HCEC 1CT (cell line): ENCODE measurements at regions not wholly inside any gene's neighbourhood (a gene's known extent, or its start where the extent isn't known, plus 50 kb on each side); places are given as distances from the start of the nearest gene placed in this dataset.
"Not testable (repeated sequence)": the region's sequence is repeated elsewhere in the genome, so short reads cannot be mapped to it uniquely, and the experiment has no call there.

Source experiments
- DNase-seq: peaks from one replicate; pipeline ENCODE4 v3.0.0-alpha.2; 2017

DNA sequence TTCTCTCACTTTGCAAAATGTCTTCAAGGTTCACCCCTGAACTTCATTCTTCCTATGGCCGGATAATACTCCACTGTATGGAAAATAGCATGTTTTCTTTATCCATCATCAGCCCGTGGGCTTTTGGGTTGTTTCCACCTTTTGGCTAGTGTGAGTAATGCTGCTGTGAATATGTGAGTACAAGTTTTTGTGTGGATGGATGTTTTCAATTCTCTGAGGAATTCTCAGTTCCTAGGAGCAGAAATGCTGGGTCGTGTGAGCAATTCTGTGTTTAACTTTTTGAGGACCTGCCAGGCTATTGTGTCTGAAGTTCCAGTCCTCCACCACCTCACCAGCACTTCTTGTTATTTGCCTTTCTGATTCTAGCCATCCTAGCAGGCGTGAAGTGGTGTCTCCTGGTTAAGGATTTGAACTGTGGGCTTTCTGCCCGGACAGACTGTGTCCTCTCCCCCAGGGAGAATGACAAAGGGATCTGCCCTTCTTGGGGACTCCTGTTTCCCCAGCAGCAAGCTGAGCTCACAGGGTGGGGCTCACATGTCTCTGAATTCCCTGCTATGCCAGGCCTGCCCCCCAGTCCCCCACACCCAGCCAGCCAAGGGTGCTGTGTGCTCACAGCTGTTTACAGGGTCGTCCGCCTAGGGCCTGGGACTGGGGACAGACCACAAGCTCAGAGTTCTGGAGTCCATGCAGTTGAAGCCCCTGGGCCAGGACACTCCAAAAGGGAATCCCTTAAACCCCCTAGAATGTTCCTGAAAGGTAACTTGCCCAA lies 92.2 kb upstream of the CIBAR2 start:
- DNase-seq = peak; percentile 30

DNA sequence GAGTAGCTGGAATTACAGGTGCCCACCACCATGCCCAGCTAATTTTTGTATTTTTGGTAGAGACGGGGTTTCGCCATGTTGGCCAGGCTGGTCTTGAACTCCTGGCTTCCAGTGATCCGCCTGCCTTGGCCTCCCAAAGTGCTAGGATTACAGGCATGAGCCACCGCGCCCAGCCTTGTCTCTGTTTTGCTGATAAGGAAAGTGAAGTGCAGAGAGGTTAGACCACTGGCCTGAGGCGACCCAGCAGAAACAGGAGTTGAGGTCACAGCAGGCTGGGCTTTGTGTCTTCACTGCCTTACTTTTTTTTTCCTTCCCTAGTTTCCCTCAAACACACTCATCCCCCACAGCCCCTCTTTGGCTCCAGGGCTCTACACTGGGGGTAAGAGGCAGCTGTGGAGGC lies 93.0 kb upstream of the CIBAR2 start:
- DNase-seq = not testable (repeated sequence)

DNA sequence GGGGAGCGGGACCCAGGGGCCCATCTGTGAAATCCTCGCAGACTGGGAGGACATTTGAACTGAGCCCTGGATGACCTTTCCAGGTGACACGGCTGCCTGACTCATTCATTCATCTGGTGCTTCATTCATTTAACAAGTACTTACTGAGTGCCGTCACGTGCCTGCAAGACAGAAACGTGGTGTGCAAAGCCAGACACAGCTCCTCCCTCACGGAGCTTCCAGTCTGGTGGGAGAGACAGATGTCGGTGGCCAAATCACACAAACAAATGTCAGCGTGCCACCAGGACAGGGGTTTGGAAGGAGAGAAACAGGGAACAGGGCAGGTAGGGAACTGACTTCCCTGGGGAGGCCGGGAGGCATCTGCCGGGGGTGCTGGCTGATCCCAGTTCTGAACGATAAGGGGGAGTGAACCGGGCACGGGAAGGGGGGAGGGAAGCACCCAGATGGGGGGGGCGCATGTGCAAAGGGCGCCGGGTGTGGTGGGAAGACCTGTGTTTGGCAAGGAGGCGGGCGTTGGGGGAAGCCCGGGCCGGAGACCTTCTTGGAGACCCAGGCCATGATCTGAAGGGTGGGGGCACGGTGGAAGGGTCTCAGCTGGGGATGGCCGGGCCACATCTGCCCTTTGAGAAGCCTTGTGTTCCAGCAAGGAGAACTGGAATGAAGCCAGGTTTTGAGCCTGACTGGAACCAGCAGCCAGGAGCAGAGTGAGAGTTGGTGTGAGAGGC lies 93.6 kb upstream of the CIBAR2 start:
- peak; percentile 62 for DNase-seq

DNA sequence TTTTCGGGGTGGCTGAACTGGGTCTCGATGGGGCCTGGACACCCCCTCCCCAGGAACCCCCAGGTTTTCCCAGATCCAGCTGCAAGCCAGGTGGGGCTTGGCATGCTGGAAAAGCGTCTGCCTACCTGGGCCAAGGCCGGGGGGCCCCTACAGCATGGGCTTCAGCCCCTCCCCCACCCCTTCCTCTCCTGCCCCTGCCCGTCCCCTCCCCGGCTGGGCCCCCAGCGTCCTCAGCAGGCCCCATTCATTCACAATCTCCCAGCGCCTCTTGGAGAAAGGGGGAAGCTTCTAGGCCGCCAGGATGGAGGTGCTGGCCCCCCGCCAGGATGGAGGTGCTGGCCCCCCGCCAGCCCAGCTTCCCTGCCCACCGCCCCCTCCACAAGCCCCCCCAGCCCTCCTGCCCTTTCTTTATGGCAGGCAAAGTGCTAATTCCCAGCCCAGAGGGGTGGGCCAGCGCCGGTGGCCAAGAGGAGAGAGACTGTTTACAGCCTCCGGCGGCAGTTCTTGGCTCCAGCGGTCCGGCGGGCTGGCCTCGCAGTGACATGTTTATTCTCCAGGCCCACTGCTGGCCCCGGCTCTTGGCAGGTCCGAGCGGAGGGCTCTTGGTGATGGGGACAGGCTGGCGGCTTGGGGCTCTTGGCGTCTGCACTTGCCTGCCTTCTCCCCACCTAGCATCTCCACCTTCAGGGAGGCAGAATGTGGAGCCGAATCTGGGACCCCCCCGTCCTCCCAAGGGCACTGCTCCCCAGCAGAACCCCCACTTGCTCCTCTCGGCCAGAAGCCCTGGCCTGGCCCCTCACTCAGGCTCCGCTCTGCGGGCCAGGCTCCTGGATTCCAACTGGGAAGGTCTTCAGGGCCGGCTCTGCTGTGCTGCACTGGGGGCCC lies 94.4 kb upstream of the CIBAR2 start:
- DNase-seq = no peak

DNA sequence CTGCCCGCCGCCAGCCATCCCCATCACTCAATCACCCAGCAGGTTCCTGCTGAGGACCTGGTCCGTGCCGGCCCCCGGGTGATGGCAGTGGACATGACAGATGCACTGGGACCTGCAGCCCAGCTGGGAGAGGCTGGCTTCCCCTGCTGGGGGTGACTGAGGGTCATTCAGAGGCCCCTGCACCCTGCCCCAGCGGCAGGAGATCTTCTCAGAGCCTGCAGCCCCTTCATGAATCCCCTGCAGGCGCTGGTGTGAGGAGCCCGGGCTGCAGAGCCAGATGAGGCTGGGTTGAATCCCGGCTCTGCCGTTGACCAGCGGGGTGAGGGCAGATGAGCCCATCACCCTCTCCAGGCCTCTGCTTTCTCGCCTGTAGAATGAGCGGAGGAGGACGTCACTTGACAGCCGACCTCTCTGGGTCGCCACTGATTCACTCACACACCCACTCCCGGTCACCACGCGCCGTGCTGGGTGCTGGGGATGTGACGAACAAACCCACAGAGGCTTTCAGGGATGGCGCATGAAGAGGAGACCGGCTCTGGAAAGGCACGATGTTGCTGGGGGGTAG lies 95.2 kb upstream of the CIBAR2 start:
- no peak for DNase-seq

DNA sequence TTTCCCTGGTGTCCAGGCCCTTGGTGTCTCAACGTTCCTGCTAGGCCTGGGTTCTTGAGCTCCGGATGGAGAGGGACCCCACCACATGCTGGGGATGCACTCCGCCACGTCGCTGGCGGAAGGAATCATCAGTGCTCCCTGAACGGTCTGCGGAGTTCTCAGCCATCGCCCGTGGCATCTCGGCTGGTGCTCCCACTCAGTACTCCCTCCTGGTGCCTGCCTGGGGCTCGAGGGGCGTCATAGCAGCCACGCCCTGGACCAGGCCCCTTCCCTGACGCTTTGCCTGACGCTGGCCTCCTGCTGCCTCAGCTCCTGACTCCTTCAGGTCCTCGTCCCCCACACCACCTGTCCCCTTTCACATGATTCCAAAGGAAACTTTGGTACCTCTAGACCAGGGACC lies 95.9 kb upstream of the CIBAR2 start:
- no peak for DNase-seq

DNA sequence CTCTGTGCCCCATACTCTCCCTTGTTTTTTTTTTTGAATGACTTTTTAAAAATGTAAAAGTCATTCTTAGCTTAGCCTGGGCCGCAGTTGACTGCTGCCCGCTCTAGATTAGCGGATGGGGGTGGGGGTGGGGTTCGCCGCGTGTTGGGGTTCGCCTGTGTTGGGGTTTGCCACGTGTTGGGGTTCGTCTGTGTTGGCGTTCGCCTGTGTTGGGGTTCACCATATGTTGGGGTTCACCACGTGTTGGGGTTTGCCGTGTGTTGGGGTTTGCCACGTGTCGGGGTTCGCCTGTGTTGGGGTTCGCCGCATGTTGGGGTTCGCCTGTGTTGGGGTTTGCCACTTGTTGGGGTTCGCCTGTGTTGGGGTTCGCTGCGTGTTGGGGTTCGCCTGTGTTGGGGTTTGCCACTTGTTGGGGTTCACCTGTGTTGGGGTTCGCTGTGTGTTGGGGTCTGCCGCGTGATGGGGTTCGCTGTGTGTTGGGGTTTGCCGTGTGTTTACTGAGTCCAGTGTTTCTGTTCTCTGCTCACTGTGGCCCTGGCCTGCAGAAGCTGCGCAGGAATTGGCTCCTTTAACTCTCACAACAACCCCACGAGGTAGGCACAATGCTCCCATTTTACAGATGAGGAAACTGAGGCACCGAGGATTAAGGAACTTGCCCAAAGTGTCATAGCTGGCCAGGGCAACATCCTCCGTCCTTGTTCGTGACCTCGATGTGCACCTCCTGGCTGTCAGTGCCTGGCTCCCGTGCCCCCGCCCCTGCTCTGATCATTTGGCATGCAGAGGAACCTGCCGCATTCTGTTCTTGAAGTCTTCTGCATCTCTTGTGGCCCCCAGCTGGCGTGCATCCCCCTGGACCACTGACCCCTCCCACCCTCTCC lies 96.6 kb upstream of the CIBAR2 start:
- DNase-seq = no peak

DNA sequence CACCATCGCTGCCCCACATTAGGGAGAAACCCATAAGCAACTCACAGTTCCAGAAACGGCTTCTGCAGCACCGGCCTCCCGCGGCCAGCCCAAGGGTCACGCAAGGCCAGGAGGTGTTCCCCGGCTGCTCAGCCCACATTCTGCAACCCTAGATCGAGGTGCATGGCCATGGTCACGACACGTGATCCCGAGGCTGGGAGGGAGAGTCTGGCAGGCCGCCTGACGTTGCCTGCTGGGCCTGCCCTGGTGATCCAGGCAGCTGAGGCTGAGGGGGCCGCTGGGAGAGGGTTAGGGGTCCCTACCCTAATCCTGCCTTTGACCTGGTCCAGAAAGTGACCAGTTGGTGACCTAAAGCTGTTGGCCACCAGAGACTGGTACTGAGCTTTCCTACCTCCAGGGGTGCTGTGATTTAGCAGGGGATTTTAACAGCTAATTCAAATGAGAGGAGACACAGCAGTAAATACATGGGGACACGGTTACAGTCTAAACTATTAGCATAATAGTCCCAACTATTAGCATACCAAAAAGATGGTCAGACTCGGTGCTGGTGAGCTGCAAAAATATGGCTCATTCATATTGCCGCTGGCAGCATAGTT lies 97.4 kb upstream of the CIBAR2 start:
- DNase-seq = no peak

DNA sequence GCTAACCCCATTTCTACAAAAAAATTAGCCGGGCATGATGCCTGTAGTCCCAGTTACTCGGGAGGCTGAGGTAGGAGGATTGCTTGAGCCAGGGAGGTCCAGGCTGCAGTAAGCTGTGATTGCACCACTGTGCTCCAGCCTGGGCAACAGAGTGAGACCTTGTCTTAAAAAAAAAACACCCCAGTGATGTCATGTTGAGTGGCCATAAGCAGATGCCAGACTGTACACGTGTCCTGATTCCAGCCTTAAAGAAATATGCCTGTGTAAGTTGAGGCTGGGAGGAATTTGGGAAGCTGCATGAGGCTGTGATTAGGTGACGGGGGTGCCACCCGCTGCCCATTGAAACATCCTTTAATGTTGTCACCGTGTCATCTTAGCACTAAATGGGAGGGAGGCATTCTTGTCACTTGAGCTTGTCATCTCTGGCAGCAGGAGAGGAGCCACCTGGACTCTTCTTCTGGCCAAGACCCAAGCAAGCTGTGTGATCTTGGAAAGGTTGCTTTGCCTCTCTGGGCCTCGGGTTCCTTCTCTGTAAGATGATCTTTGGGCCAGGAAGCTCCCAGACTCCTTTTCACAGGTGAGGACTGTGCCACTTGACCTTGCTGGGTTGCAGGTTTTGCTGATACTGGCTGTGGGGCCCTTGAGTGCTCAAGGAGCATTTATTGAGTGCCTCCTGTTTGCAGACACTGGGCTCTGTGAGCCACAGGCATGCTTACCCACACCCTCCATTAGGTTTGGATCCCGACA lies 98.3 kb upstream of the CIBAR2 start:
- DNase-seq = peak; percentile 91

DNA sequence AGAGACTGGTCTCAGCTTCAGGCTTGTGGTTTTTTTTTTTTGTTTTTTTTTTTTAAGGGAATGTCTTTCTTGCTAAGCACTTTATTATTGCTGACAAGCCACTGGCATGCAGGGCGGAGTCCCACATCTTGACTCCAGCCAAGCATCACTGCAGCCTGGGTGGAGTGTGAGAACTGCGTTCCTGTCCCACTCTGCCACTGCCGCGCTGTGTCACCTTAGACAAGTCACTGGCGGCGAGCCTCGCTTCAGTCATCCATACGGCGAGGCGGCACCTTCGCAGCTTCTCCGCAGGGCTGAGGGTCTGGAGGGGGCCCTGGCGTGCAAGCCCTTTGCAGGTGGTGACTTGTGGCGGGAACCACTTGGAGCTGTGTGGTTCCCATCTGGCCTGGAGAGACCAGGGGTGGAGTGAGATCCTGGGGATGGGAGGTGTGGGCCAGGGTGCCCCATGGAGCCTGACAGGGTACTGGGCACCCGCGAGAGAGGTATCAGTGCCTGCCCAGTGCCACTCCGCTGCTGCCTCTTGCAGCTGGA lies 99.1 kb upstream of the CIBAR2 start:
- DNase-seq = peak; percentile 24

DNA sequence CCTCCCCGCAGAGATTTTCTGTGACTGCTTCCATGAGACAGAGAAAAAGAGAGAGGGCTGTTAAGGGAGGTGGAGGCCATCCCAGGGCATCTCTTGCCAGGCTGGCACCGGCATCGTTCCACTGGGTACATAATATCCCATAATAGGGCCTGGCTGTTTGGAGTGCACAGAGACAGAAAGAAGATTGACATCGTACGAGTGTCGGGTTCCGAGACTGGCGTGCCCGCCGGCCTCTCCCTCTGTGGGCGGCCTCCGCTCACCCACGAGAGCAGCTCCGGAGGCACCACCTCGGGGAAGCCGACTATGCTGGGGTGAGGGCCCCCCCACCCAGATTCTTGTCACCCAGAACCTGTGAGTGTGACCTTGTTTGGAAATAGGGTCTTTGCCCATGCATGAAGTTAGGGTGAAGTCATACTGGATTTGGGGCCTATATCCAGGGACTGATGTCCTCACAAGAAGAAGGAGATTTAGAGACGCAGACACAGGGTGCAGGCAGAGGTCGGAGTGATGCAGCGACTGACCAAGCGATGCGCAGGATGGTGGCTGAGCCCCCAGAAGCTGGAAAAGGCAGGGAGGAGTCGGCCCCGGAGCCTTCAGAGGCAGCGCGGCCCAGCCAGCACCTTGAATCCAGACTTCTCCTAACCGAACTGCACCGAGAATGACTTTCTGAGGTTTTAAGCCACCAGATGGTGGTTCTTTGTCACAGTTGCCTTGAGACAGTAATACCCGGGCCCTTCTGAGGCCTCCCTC lies 101.8 kb upstream of the CIBAR2 start:
- DNase-seq = no peak

DNA sequence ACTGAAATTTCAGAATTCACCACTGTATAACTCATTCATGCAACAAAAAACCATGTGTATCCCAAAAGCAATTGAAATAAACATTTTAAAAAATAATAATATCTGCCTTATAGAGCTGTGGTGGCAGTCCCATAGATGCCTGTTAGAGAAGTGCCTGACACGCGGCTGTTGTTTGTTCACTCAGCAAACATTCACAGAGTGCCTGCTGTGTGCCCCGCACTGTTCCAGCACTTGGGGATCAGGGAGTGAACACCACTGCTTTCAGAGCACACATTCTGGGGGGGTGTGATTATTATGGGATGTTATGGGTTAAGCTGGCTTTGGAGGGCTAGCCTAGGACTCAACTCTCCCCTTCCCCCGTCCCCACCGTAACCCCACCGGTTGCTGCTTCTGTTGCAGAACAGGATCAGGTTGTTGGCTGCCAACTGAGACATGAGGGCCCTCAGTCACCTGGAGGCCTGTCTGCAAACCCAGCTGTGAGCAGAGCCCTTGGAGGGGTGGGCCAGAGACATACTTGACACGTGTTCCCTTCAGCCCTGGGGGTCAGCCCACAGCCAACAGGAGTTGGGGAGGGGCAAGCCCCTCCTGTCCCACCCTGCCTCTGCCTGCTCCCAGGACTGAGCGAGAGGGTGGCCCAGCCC lies 103.3 kb upstream of the CIBAR2 start:
- no peak for DNase-seq

DNA sequence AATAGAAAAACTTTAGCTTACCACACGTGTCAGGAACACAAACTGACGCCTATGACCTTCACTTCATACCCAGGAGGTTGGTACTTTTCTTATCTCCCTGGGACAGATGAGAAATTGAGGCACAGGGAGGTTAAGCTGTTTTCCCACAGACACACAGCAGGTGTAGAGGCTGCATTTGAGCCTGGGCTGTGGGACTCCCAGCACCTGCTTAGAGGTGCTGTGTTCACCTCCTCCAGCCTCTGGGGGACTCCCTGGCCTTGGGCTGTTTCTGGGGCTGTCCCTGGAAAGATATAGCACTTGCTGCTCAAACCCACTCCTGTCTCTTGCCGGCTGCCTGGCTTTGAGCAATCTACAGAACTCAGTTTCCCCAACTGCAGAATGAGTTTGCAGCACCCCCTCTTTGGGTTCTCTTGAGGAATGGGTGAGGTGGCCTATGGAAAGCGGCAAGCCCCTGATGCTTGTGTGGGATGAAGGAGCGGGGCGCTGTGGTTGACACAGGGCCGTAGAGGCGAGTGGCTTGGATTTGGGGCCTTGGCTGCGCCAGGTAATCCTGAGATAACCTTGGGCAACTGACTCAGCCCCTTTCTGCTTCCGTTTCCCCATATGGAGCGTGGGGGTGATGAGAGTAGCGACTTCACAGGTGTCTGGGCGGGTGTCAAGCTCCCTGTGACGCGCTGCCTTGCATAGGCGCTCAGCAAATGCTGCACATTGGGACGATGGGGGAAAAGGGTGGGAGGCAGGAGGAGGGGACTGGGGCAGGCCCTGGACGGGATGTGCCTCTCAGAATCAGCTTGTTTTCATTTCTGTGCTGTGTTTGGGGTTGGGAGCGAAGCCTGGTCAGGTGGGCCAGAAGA lies 104.5 kb upstream of the CIBAR2 start:
- no peak for DNase-seq

DNA sequence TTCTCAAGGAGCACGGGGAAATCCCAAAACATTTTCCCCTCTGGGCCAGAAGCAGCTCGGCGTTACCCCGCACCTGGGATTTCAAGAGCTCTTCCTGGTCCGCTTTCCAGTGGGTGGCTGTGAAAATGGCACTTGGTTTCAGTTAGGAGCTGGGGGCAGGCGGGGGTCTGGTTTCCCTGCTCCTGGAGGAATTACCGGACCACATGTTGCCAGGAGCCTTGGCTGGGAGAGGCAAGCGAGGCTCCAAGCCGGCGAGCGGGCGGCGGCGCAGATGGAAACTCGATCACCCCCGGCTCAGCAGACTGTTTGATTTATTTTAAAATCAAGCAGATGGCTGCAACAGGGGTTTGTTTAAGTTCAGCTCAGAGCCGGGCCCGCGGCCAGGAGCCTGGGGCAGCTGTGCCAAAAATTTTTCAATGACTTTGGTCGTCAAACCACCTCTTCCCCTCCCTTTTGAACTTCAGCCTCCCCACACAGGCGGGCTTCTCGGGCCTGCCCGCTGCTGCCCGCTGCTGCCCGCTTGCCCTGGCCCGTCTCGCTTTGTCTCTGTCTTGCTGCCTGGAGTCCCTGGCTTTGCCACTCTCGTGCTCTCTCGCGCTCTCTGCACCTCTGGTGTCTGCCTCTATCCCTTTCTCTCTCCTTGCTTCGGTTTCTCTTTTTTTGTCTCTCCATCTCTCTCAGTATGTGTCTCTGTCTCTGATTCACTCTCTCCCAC lies 108.0 kb upstream of the CIBAR2 start:
- peak; percentile 66 for DNase-seq

DNA sequence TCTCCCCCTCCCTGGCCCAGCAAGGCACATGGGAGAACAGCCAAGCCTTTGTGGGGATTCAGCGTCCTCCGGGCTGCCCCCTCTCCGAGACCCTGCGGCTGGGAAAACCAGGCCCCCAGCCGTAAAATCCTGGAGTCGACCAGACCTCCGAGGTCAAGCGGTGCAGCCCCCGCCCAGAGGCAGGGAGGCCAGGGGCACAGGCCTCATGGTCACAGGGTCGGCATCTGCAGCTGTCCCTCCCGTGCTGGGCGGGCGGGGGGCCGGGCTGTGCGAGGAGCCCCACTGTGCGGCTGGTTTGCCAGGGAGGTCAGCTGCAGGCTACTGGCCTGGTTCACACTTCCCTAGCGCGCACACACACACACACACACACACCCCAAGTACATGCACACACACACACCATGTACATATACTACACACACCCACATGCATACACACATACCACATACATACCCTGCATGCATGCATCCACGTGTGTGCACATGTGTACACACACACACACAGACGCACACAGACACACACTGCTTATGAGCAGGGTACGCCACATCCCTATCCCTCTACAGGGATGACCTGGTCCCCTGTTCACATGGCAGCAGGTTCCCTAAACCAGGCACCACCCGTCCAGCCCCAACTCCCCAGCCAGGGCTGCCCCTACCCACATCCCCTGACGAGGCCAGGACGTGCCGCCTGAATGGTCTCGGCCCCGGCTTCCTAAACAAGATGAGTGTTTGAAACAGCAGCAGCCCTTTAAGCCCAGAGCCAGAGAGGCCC lies 108.9 kb upstream of the CIBAR2 start:
- no peak for DNase-seq

DNA sequence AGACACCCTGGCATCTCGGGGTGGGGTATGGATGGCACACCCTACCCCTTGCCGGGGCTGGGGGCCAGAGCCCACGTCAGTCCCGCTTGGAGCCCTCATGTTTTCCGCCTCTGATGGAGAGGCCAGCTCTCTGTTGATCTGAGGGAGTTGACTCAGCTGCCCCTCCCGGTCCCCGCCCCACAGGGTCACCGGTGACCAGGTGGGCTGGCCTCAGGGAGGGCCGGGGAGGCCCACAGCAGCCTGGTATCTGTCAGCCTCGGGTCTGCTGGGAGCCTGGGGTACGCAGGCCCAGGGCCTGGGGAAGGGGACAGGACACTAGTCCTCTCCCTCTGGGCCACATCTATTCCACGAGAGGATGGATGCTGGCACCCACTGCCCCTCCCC lies 109.5 kb upstream of the CIBAR2 start:
- no peak for DNase-seq
